Activated CD8-positive, alpha-beta memory T cell treated with anti-CD3 and anti-CD28 coated beads for 36 hours (primary cell): ENCODE measurements at regions not wholly inside any gene's neighbourhood (a gene's known extent, or its start where the extent isn't known, plus 50 kb on each side); places are given as distances from the start of the nearest gene placed in this dataset.
"Not testable (repeated sequence)": the region's sequence is repeated elsewhere in the genome, so short reads cannot be mapped to it uniquely, and the experiment has no call there.

ENCODE experiments used
- CTCF ChIA-PET: fragments of 350-600 bp; sonication (Branson Sonifier 250); formaldehyde crosslinking; loops from one replicate; lab custom pipeline; 2021; ENCODE audit warnings: antibody characterized with exemption; lab: Charles Lee
- POLR2A ChIA-PET: fragments of 350-600 bp; sonication (Branson Sonifier 250); formaldehyde crosslinking; loops from one replicate; lab custom pipeline; 2021; ENCODE audit warnings: antibody characterized with exemption; lab: Charles Lee

DNA sequence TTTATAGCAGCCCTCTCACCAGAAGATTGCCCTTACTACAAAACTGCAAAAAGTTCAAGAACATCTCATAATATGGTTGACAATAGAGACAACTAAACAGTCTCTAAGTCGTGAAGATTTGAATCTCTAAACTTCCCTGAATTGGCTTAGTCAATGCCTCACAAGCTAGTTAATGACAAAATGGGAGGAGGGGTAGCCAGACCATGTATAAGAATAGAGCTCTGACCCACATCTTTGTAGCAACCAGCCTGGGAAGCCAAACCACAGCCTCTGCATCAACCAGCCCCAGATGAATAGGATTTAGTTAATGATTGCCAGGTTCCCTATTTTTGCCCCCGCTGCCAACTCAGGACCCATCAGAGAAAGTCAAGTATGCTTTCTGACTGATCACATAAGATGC, 1265.9 kb upstream of the PCDH10 start:
- CTCF ChIA-PET, POLR2A ChIA-PET: not testable (repeated sequence)

DNA sequence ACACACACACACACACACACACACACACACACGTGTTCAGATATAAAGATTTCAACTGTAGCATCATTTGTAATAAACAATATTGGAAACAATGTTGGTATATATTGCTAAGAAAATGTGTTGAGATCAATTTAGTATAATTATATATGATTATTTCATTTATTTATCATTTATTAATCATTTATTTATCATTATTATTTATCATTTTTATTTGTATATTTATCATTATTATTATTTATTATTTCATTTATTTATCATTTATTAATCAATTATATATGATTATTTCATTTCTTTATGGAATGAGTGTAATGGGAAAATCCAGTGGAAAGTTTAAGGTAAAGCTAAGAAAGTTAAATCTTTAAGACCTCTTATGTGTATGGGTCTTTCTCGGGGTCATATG, 1223.4 kb upstream of the PCDH10 start:
- CTCF ChIA-PET, POLR2A ChIA-PET: not testable (repeated sequence)

DNA sequence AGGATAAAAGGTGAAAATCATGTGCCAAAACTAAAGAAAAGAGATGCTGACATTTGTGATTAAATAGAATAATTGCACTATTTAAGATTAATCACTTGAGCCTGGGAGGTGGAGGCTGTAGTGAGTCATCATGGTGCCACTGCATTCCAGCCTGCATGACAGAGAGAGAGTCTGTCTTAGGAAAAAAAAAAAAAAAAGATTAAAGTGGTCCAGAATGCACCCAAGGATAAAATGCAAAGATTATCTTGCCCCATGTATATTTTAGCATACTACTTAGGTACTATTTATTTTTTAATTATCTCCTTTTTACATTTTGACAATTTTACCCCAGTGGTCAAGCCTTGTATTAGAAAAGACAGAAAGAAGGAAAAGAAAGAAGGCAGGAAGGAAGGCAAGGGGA, 1181.4 kb upstream of the PCDH10 start:
- POLR2A ChIA-PET, CTCF ChIA-PET: not testable (repeated sequence)

DNA sequence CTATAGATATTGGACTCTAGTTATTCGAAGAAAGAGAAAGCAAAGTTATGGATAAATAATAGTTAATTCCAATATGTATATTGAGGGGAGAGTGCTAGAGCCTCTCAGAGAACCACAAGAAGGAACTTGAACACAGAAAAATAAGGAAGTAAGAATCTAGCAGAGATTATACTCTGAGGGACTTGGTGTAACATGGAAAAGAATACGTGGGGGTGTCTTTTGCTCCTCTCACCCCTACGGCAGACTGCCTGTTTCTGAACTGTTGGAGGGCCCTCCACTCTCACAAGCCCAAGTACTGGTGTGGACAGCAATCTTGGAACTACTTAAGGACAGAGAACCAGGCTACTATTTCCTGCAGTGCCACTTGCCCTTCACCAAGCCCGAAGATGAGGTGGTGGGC, 1174.4 kb upstream of the PCDH10 start:
- ChIA-PET CTCF (no interaction called here), POLR2A (no interaction called here)

DNA sequence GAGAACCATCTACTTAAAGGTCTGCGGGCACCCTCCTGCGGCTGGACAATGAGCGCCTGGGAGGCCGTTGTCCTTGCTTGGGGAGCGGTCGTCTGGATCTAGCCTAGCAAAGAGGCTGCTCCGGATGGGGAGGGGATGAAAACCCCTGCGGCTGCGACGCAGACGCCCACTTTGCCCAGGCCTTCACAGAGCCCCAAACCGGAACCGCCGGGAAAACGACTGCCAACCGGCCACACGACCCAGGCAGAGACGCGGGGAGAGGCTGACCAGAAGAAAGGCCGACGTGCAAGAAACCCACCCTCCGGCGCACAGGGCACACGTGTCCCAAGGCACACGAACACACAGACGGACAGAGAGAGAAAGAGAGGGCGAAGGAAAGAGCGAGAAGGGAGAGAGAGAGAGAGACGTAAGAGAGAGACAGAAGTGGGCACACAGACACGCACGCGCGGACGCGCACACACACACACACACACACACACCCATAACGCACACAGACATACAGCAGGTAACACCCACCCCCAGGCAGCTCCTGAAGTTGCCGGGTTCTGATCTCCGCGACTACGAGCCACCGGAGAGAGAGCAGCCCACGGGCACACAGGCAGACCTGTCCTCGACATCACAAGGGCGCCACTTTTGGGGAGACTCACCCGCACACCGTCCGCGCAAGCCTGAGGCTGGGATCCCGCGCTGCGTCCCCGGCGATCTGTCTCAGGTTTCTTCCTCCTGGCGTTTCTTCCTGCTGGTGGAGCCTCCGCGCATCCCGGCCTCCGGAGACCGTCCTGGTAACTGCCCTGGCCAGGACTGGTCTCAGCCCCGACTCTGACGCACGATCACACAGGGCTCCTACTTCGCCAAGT, 1173.6 kb upstream of the PCDH10 start:
- POLR2A ChIA-PET, CTCF ChIA-PET: not testable (repeated sequence)

DNA sequence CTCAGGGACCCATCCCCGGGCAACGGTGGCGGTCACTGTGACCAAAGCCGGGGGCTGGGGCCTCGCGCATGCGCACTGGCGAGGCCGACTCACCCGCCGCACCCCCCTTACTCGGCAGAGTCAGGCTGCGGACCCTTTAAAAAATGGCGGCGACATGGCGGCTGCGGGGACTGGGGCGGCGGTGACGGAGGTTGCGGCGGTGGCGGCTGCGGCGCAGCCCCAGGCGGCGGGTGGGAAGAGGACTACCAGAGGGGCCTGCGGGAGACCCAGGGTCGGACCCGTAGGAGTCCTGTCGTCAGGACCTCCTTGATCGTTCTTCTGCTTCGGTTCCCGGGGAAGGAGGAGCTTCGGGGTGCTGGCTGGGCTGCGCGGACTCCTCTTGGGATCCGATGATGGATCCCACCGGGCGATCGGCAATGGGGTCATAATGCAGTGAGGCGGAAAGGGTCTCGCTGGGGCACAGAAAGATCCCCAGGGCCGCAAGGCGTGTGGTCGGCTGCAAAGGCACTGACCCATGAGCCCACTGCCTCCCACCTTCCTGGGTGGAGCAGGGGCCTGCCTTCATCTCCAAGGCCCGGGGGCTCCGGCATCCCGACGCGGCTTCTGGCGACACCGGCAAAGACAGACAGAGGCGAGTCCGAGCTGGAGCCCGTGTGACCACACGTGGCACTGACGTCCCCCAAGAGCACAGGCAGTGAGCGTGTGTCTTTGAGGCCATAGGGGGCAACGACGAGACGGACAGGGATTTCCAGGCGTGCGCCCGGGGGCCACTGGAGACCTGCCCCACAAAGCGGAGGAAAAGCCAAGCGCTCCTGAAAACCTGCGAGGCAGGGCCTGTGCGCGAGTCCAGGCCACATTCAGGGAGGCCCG, 1172.7 kb upstream of the PCDH10 start:
- POLR2A ChIA-PET, CTCF ChIA-PET: not testable (repeated sequence)

DNA sequence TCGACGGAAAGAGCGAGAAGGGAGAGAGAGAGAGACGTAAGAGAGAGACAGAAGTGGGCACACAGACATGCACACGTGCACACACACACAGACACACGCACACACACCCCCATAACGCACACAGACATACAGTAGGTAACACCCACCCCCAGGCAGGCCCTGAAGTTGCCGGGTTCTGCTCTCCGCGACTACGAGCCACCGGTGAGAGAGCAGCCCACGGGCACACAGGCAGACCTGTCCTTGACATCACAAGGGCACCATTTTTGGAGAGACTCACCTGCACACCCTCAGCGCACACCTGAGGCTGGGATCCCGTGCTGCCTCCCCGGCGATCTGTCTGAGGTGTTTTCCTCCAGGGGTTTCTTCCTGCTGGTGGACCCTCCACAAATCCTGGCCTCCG, 1171.0 kb upstream of the PCDH10 start:
- POLR2A ChIA-PET = no interaction called here
- CTCF ChIA-PET = no interaction called here

DNA sequence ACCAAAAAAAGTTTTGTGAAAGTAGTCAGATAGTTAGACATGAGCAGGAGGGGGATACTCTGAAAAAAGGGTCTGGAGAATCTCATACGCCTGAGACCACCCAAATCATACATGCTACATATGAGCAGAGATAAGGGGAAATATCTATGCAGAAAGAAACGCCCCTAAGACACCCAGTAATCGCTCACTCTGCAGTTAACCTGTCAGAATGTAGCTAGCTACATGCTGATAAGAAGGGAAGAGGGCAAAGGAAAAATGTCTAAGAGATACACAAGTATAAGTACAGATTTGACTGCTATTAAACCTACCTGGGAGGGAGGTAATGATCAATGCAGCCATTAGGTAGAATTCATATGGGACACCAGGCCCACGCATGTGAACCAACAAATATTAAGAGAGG, 1159.5 kb upstream of the PCDH10 start:
- ChIA-PET POLR2A (no interaction called here), CTCF (no interaction called here)

DNA sequence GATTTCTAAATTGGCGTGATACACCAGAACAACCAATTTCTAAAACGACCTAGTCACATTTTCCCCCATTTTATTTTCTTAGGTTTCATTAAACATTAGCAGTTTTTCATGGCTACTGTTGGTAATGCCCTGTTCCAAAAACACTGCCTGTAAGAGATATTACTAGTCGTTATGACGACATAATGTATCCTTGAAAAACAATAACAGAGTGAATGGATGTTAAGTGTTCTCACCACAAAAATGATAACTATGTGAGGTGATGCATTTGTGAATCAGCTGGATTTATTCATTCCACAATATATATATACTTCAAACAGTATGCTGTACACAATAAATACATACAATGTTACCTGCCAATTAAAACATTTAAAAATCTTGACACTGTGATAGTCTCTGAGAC, 1147.6 kb upstream of the PCDH10 start:
- ChIA-PET CTCF (no interaction called here), POLR2A (no interaction called here)

DNA sequence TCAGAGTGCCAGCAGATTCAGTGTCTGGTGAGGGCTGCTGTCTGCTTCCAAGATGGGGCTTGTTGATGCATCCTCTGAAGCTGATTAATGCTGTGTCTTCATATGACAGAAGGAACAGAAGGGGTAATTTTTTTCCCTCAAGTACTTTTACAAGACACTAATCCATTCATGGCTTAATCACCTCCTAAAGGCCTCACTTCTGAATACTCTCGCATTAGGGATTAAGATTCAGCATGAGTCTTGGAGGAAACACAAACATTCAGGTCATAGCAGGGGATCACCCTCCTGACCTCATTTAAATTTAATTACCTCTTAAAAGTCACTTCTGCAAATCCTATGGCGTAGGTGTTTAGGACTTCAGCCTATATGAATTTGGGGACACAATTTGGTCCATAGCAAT, 1145.5 kb upstream of the PCDH10 start:
- ChIA-PET CTCF (no interaction called here), POLR2A (no interaction called here)

DNA sequence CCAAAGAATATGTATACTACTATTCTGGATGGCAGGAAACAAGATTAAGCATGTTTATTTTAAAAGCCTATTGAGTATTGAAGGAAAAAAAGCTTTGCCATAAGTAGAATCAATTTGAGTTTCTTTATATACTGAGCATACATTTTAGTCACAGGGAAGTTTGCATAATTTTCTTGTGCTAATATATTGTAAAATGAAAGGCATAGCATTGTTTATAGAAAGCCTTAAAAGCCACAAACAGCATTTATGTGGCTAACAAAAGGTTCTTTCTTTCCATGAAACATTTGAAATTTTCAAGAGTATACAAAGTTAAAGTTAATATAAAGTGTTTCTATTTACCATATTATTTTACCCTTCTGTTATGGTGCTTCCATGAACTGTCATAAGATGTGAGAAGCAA, 1133.8 kb upstream of the PCDH10 start:
- ChIA-PET POLR2A (no interaction called here), CTCF (no interaction called here)

DNA sequence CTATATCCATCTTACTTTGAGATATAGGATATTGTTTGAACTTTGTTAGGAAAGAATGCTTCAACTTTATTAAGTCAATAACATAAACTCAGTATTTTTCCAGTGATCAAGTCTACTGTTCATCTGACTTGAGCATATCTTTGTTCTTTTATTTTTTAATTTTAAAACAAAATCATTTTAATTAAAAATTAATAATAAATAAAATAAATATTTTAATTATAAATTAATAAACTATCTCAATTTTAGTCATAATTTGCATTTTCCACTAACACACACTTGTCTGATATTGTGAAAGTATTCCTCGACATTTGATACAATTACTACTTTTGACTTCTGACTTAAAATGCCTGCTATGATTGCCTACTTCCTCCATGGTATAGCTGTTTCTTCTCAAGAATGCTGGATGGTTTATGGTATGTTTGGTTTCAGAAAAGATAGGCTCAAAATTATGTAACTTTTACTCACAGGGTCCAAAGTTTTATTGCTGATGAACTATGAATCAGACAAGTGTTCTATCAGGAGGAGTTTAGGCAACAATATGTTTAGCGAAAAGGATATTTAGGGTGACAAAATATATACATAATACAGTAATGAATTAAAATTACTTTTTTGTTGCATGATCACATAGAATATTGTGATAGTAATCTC, 1132.3 kb upstream of the PCDH10 start:
- ChIA-PET POLR2A (no interaction called here), CTCF (no interaction called here)

DNA sequence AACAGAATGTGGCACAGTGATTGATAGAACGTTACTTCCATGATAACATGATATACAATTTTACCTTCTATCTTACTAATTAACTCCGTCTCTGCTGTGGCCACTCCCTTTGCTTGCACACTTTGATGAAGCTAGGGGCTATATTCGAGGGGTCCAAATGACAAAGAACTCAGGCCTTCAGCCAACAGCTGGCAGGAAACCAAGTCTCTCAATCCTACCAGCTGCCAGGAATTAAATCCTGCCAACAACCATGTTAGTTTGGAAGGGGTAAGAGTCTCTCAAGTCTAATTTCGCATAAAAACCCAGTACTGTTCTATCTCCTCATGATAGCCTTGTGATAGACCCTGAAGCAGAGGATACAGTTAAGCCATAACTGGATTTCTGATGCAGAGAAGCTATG, 1122.9 kb upstream of the PCDH10 start:
- POLR2A ChIA-PET = no interaction called here
- CTCF ChIA-PET = no interaction called here

DNA sequence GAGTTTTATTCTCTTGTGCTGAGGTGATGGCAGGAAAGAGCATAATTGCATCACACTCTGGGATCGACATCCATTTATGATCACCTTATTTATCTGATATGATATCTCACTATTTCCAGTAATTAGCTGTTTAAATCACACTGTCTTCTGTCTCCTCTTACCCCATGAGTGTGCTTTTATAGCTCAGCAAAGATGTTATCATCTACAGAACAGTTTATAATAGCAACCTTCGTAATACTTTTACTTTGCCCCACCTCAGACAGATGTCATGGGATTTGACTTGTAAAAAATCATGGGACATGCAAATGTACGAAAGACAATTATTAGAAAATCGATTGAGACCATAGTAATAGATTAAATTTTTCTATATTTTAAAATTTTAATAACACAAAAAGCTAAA, 1122.3 kb upstream of the PCDH10 start:
- POLR2A ChIA-PET = no interaction called here
- CTCF ChIA-PET = no interaction called here

DNA sequence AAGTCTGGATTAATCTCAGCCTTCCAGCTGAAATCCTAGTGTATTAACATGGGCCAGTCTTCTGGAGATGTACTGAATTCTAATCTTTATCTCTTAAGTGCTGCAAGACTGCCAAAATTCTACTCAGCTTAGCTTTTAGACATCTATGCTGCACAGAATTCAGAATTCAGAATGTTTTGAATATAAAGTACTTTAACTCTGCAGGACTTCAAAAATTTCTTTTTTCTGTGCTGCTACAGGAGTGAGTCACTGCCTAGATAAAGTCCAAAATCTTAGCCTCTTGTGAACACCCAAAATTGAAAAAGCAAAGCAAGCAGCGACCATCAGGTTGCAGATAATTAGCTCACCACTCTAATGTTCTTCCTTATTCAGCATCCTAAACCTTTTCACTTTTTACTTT, 1092.6 kb upstream of the PCDH10 start:
- CTCF ChIA-PET = no interaction called here
- POLR2A ChIA-PET = no interaction called here

DNA sequence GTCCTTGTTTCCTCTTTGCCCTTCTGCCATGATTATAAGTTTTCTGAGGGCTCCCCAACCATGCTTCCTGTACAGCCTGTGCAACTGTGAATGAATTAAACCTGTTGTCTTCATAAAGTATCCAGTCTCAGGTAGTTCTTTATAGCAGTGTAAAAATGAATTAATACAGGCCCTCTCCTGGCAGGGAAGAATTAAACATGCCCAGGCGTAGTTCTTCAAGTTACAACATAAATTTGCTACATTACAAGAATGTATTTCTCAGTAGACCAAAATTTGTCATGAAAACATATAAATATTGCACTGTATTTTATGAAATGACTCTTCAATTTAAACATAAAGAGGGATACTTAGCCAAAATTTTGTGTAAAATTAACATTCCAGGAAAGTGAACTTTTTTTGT, 1089.9 kb upstream of the PCDH10 start:
- ChIA-PET CTCF (no interaction called here), POLR2A (no interaction called here)

DNA sequence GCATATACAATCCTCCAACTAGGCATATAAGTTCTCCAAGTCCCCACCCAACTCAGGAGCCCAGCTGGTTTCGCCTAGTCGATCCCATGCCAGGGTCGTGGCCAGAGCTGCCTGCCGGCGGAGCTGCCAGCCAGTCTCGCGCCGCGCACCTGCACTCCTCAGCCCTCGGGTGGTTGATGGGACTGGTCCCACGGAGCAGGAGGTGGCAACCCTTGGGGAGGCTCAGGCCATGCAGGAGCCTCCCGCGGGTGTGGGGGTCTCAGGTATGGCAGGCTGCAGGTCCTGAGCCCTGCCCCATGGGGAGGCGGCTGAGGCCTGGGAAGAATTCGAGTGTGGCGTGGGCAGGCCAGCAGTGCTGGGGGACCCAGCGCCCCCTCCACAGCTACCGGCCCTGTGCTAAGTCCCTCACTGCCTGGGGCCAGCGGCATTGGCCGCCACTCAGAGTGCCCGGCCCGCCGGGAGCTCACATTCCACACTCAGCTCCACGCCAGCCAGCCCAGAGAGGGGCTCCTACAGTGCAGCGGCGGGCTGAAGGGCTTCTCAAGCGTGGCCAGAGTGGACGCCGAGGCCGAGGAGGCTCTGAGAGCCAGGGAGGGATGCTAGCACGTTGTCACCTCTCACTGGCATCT, 1086.4 kb upstream of the PCDH10 start:
- ChIA-PET POLR2A (no interaction called here), CTCF (interaction anchor here (0.6 kb wide), 1 partner anchor 25 kb away, joined by 3 read pairs; no protein-coding TSS in a partner anchor)

DNA sequence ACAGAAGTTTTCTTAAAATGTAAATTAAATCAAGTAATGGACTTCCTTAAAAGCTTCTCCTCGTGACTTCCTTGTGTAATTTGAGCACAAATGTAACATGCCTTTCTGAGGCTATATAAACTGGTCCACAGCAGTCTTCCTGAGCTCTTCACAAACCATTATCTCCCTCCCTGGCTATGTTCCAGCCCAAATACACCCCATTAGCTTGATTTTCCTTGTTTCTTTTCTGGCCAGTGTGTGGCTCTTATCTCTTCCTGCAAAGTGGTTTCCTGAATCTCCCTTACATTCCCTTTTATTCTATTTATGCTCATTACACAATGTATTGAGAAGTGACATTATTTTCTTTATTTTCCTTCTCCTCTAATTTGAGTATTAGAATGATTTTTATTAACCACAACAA, 1085.3 kb upstream of the PCDH10 start:
- POLR2A ChIA-PET = no interaction called here

DNA sequence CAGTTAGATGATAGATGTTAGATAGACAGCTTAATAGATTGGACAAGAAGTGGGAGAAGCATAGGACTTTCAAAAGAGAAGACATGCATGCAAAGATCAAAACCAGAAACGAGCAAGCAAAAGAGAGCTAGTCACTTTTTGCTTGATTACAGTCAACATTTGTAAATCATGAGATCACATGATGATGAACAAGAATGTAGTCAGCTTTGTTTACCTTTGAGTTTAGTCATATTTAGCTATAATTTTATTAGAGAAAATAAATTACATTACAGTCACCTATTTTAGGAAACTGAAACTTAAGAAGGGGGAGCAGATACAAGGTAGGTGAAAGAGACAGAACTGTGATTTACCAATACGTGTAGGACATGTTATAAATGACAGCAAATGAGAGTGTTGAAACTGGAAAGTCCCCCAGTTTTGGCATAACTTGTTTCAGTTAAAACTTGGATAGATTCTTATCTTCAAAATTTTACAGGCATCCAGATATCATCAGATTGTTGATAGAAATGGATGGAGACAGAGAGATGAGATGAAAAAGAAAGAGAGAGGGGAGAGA, 1083.1 kb upstream of the PCDH10 start:
- ChIA-PET CTCF (no interaction called here), POLR2A (no interaction called here)

More for the DNA sequence above, 1085.3 kb upstream of the PCDH10 start:
- CTCF ChIA-PET = no interaction called here

DNA sequence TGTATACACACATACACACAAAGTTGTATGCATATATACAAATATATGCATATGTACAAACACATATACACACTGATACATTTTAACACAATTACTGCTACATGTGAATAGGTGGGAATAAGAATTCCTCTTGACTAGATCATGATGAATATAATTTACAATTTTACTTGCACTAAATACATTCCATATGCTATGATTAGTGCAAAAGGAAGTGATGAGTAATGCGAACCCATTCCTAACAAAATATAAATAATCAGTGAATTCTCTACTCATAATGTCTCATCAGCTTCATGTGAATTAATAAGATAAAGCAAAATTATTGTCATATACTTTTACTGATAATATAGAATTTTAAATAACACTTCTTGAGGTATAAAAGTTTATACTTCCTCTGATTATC, 1077.3 kb upstream of the PCDH10 start:
- CTCF ChIA-PET = no interaction called here

More for the DNA sequence above, 1077.3 kb upstream of the PCDH10 start:
- POLR2A ChIA-PET = no interaction called here
